Prostate gland (tissue), 2 donors: ENCODE measurements at regions not wholly inside any gene's neighbourhood (a gene's known extent, or its start where the extent isn't known, plus 50 kb on each side); places are given as distances from the start of the nearest gene placed in this dataset.

Experiments used
- POLR2A ChIP-seq: fragments of 450-650 bp; IDR thresholded peaks from one replicate; pipeline ENCODE4 v1.6.1; 2016; ENCODE audit warnings: antibody characterized with exemption, mild to moderate bottlenecking
- TF ChIP-seq, protein P1 (sequence below), 4 experiments: fragments of 200-600 bp in 2 of 4; fragments of 450-650 bp in 2 of 4; sonication (generic) in 2 of 4; IDR thresholded peaks; 1 replicate in 3 of 4; 2 replicates in 1 of 4; pipeline ENCODE4 v1.5.1; 2016 to 2019; ENCODE audit warnings: antibody characterized with exemption in 4 of 4, mild to moderate bottlenecking in 2 of 4, moderate library complexity in 2 of 4

DNA sequence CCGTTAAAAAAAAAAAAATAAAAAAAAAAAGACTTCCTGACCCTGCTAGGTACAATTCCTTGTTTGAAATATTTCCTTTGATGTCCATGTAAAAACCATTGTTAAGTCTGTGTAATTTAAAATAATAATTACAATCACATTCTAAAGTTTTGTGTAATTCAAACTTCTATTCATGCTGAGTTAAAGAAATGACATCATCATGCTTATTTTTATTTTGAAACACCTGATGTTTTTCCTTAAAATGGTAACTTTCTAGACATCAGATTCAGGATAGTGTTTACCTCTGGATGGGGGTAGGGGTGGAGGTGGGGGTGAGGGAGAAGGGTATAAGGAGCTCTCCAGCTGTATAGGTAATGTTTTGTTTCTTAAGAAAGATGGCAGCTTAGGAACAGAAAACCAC lies 92.8 kb downstream of the ADCYAP1 start:
- no peak for TF ChIP-seq POLR2A
- TF ChIP-seq, protein P1, sequence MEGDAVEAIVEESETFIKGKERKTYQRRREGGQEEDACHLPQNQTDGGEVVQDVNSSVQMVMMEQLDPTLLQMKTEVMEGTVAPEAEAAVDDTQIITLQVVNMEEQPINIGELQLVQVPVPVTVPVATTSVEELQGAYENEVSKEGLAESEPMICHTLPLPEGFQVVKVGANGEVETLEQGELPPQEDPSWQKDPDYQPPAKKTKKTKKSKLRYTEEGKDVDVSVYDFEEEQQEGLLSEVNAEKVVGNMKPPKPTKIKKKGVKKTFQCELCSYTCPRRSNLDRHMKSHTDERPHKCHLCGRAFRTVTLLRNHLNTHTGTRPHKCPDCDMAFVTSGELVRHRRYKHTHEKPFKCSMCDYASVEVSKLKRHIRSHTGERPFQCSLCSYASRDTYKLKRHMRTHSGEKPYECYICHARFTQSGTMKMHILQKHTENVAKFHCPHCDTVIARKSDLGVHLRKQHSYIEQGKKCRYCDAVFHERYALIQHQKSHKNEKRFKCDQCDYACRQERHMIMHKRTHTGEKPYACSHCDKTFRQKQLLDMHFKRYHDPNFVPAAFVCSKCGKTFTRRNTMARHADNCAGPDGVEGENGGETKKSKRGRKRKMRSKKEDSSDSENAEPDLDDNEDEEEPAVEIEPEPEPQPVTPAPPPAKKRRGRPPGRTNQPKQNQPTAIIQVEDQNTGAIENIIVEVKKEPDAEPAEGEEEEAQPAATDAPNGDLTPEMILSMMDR (IDR thresholded peaks at IDR 0.05) = no peak
